Stimulated activated CD8-positive, alpha-beta memory T cell treated with anti-CD3 and anti-CD28 coated beads, Interleukin-4, amount 100 ng/mL, for 48 hours (primary cell): ENCODE measurements at regions not wholly inside any gene's neighbourhood (a gene's known extent, or its start where the extent isn't known, plus 50 kb on each side); places are given as distances from the start of the nearest gene placed in this dataset.
"Not testable (repeated sequence)": the region's sequence is repeated elsewhere in the genome, so short reads cannot be mapped to it uniquely, and the experiment has no call there.

ENCODE experiments used
- DNase-seq: peaks from one replicate; pipeline ENCODE4 v3.0.0-alpha.2; 2020

DNA sequence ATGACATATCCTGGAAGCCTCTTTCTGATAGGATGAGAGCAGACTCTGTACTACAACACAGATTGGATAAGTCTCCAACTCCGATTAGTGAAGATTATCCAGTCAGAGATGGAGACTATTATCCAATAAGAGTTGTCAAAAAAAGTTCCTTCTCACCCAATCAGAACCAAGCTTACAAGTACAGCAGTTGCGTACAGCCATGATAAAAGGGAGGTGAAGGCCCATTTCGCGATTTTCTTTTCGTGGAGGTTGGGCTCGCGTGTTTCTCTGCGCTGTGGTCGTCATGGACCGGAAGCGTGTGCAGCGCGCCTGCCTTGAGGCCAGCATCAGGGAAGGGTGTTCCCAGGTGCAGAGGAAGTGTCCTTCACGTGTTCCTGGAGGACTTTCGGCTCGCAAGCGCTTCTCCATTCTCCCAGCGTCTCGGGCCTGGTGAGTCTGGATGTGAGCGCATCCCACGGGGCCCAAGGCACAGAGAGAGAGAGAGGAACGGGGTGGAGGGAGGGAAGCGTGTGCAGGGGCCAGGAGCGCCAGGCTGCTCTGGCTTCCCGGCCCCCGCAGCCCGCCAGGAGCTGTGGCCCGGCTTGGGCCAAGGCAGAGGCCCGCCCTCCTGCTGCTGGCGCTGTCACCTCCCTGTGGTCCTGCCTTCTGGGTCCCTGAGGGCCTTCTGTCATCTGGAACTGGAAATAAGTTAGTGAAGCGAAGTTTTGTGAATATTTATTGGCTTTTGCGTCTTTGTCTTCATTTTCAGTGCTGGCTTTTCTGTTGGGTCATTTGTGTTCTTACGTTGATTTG, 53.9 kb downstream of the CDRT15L2 start:
- DNase-seq, result not testable (repeated sequence)

DNA sequence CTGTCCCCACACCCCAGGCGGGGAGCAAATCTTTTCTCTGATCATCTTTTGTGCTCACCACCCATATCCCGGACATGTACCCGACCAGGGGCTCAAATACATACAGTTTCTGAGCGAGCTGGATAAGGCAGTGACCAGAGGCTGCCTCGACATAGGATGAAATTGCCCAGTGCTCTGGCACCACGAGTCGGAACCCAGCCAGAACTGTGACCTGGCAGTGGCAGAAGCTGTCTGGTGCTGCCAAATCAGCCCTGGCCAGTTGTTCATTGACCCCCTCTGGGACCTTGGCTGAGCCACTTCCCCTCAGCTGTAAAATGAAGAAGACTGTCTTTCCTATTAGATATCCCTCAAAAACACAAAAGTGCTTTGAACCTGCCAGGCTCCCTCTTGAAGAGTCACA, 60.6 kb downstream of the CDRT15L2 start:
- DNase-seq, result not testable (repeated sequence)

DNA sequence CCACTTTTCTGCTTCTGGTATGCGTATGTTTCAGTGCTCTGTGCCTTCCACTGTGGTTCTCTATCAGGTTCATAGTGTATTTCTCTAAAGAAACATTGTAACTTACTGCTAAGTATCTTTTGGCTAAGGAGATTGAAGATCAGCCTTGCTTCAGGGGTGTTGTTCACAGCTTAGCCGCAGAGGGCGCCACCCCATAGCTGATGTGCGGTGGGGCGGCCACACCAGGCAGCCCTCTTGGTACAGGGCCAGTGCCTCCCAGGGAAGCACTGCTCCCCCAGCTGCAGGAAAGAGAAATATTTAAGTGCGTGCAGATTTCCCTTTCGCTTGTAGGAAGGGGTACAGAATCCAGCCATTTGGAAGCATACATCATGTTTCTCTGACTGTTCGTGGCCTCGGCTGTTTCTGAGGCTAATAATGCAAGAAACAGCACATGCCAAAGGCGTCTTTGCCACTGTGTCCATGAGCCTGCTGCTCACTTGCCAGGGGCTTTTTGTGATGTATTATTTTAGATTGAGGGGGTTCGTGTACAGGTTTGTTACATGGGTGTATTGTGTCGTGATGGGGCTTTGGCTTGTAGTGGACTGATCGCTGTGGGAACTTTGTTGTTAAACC, 67.2 kb downstream of the CDRT15L2 start:
- peak; percentile 49 for DNase-seq

DNA sequence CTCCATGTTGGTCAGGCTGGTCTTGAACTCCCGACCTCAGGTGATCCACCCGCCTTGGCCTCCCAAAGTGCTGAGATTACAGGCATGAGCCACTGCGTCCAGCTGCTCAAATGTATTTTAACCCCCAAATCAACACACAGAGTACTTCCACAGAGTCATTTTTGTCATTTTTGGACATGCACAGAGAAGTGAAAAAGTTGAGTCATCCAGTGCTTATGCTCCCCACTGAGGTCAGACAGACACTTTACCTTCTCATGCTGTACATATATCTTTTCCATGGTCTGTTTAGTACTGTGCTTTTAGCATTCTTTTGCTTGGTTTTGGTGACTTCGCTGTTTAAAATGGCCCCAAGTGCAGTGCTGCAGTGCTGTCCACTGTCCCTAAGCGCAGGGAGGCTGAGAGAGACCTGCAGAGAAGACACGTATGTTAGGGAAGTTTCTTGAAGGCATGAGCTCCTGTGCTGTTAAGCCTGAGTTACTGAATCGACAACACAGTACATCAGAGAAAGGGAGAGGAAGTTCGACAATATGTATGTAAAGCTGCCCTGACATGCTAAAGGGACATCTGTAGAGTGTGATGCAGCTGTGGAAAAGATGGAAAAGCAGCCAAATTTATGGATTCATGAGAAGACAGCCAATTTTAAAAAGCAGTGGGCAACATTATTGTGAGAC, 69.7 kb downstream of the CDRT15L2 start:
- DNase-seq, result not testable (repeated sequence)

DNA sequence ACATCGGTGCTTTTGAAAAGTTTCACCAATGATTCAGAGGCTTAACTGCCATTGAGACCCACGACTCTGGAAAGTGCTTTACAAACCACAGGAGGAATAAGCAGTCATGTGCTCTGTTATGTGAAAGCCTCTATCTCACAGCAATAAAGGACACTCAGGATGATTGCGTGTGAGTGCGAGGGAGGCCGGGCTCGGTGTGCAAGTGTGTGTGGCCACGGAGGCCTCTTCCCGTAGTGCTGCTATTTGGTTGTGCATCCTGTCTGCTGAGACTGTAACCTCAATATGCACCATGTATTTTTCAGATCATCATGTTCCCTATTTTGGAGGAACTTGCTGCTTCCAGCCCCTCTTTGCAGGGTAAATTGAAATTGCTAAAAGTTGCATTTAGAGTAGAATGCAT, 71.5 kb downstream of the CDRT15L2 start:
- not testable (repeated sequence) for DNase-seq

DNA sequence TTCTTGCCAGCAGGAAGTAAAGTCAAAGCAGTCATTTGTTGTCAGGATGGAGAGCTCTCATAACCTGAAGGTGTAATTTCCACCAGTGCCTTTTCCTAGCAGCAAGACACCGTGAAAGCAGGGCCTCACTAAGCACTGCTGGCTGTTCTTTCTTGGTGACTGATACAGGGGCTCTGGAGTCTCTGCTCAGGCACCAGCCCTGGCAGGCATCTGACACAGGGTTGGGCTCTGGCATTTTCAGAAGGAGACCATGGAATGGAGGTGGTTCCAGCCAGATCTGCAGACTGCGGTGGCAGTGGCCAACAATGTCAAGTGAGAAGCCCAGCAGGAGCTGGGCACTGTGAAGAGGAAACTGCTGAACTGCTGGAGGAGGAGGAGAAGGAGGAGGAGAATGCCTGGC, 72.2 kb downstream of the CDRT15L2 start:
- not testable (repeated sequence) for DNase-seq

DNA sequence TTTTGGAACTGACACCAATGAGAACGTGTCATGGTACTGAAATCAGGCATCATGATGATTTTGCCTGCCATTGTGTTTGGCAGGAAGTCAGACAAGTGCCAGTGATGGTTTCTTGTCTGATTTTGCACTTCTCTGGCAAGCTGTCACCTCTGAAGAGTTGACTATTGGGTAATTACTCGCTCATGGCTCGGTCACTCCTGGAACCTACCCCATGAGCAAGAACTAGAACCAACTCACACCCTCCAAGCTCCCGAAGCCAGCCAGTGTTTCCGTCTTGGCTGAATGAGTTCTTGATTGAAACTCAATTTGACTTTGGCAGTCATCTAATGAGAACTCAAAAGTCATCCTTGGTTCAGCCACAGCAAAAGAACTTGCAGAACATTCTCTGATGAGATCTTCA, 73.9 kb downstream of the CDRT15L2 start:
- not testable (repeated sequence) for DNase-seq

DNA sequence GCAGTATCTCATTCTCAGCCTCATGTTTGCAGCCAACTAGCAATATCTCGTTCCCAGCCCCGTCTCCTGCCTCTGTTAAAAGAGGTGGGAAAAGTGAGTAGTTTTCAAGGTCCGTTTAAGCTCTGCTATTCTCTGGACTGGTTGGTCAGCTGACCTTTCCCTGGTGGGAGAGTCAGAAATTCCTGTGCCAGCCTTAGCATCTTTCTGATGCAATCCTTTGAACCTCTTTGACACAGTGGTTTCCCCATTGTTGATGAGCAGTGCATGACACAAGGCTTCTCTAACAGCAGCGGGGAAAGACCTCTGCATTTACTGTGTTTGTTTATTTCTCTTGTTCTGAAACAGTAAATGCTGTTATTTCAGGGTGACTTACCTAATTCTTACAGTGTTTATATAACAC, 74.6 kb downstream of the CDRT15L2 start:
- DNase-seq, result not testable (repeated sequence)

DNA sequence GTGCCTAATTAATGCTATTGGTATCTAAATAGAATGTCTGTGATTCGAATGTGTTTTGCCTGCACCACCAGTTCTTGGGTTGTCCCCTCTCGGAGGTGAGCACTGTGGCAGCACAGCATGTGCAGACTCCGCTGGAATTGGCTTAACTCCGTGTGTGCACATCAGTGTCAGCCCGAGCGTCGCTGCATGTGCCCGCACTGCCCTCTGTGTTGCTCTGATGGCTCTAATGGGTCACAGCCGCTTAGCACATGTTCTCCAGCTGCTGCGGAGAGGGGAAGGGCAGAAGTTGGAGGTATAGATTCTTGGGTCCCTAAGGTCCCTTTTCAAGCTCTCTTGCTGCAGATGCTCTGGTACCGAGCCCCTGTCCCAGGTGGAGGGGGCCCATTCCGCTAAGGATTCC, 75.1 kb downstream of the CDRT15L2 start:
- DNase-seq, result not testable (repeated sequence)

DNA sequence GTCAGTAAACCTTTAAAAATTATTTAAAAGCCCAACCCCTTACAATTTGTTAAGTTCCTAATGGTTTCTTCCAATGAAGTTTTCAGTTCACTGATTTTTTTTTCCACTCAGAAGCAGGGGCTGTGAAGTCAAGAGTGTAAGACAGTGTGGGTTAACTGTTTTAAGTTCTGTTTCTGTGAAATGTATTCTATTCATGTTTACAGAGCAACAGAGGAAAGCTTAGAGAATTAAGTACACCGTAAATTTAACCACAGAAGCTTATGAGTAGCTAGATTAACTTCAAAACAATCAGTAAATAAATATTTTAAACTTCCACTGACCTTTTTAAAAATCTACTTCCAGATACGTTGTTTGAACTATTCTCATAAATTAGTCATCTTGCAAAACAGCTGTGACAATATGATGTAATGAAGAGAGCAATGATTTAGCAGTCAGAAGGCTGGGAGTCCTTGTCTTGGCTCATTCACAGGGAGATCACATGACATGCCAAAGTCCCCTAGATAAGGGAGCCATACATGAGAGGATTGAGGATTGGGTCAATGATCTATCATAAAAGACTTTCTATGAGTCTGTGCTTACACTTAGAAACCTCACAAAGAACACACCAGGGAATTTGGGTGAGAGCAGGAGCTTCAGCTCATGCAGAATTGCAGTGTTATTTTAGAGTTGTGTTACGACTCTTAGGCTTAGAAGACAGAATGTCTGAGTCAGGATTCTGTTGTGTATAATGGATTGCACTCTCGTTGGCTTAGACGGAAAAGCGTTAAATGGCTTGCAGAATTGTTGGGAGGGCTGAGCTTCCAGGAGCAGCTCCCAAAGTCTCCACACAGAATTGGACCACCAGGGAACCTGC, 85.8 kb downstream of the CDRT15L2 start:
- not testable (repeated sequence) for DNase-seq

DNA sequence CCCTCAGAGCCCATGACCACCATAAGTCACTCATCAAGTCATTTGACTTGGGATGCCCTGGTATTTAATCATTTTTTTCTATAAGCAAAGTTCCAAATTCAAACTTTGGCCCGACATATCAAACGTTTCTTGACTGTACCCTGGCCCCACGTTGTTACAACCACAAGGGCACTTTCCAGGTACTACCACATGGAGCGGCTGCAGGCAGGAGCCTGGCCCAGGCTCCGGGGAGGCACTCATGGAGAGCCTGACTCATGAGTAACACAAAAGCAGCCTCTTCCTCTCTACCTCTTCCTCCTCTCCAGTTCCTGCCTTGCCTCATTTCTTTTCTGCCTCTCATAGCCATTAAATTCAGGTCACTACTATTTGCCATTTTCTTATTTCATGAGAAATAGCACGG, 87.2 kb downstream of the CDRT15L2 start:
- peak; percentile 33 for DNase-seq

DNA sequence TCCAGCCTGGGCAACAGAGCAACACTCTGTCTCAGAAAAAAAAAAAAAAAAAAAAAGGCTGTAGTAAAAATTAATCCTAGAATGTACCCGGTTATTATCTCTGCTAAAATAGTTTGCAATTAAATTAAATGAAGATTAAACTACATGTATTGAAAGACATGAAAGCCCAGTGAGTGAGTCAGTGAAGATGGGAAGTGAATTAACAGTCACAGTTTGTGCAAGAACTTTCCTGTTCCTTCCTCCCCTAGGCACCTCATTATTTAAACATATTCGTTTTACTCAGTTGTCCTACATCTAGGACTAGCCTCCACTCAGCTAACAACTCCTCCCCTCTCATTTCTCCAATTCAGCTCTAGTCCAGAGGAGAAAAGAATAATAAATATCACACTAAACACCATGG, 88.2 kb downstream of the CDRT15L2 start:
- not testable (repeated sequence) for DNase-seq

DNA sequence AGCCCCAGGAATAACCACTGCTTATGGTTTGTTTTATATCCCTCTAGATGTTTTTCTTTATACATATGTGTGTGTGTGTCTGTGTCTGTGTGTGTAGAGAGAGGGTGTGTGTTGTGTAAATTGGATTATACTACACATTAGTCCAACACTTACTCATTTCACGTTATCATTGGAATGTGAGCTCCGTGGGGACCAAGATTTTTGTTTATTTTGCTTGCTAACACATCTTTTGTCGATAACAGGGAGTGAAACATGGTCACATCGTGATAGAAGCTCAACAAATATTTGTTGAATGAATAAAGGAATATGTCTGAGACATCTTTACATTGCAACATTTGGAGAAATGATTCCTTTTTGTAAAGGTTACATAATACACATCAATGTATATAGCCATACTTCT, 88.8 kb downstream of the CDRT15L2 start:
- not testable (repeated sequence) for DNase-seq

DNA sequence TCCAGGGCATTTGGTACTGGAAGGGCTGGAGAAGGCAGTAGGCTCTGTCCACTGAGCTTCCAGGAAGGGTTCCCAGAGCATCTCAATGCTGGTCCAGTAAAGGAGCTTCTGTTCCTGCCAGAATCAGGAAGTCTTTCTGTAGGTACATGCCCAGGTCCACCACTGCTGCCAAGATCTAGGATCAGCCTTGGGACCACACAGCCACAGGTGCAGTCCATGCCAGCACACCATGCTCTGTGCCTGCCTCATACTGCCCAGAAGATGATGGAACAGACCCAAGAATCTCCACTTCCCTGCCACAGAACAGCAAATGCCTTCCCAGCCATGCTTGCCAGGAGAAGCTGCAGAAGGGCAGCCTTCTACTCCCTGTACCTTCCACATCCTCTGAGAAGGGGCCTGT, 89.3 kb downstream of the CDRT15L2 start:
- not testable (repeated sequence) for DNase-seq

DNA sequence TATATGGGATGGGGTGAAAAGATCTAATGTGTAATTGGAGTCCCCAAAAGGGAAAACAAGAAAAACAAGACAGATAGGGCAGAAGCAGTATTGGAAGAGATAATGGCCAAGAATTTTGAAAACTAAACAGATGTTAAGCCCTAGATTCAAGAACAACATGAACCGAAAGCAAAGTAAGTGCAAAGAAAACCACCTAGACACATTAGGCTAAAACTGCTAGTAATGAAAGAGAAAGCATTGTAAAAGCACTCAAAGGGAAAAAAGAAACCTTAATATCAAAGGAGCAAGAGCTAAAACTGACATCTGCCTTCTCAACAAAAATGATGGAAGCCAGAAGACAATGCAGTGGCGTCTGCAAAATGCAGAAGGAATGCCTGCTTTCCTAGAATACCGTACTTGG, 91.0 kb downstream of the CDRT15L2 start:
- not testable (repeated sequence) for DNase-seq

DNA sequence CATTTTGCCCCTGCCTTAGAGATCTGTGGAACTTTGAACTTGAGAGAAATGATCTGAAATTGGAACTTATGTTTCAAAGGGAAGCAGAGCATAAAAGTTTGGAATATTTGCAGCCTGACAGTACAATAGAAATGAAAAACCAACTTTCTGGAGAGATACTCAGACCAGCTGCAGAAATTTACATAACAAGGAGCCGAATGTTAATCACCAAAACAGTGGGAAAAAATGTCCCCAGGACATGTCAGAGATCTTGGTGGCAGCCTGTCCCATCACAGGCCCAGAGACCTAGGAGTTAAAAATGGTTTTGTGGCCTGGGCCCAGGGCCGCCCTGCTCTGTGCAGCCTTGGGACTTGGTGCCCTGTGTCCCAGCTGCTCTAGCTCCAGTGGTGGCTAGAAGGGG, 94.8 kb downstream of the CDRT15L2 start:
- not testable (repeated sequence) for DNase-seq

DNA sequence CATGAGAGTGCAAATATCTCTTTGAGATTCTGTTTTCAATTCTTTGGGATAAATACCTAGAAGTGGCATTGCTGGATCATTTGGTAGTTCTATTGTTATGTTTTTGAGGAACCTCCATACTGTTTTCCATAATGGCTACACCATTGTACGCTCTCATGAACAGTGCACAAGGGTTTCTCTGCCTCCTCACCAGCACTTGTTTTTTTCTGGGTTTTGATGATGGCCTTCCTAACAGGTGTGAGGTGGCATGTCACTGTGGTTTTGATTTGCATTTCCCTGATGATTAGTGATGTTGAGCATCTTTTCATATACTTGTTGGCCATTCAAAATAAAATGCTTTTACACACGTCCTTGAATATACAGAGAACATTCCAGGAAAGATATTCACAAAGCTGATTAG, 96.2 kb downstream of the CDRT15L2 start:
- not testable (repeated sequence) for DNase-seq

DNA sequence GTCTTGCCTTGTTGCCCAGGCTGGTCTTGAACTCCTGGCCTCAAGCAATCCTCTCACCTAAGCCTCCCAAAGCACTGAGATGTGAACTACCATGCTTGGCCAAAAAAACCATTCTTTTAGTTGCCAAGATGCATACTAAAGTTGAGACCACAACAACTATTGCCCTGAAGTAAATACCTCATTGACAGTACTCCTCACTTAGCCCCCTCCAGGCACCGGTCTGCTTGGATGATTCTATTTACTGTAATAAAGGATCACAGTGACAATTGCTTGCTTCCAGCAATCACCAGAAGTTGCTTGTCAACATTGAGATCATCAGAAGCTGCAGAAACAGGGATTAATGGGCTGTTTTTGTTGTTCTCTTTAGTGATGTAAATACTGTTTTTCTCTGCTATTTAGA, 97.1 kb downstream of the CDRT15L2 start:
- not testable (repeated sequence) for DNase-seq

DNA sequence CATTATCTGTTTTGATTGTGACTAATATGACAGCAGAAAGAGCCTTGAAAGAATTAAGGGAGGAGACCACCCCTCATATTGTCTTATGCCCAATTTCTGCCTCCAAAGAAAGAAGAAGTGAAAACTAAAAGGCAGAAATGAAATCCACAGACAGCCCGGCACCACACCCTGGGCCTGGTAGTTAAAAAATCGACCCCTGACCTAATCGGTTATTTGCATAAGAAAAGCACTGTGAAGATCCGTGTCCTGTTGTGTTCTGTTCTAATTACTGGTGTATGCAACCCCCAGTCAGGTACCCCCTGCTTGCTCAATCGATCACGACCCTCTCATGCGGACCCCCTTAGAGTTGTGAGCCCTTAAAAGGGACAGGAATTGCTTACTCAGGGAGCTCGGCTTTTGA, 97.9 kb downstream of the CDRT15L2 start:
- DNase-seq, result not testable (repeated sequence)

DNA sequence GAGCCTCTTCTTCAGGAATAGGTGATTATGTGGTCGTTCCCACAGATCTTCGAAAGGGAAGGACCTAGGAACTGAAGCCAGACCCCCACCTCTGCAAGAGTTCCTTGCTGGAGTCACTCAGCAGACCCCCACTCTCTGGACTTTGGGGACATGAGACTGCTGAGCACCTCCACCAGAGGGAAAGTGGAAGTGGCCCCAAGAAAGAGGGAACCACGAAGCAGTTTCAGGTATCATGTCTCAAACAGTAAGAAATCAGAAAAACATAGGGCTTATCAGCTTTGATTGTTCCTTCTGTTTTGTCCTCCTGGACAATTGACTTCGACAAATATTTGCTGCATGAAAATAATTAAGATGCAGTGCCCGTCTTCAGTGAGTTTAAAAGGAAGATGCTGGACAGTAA, 98.9 kb downstream of the CDRT15L2 start:
- not testable (repeated sequence) for DNase-seq

DNA sequence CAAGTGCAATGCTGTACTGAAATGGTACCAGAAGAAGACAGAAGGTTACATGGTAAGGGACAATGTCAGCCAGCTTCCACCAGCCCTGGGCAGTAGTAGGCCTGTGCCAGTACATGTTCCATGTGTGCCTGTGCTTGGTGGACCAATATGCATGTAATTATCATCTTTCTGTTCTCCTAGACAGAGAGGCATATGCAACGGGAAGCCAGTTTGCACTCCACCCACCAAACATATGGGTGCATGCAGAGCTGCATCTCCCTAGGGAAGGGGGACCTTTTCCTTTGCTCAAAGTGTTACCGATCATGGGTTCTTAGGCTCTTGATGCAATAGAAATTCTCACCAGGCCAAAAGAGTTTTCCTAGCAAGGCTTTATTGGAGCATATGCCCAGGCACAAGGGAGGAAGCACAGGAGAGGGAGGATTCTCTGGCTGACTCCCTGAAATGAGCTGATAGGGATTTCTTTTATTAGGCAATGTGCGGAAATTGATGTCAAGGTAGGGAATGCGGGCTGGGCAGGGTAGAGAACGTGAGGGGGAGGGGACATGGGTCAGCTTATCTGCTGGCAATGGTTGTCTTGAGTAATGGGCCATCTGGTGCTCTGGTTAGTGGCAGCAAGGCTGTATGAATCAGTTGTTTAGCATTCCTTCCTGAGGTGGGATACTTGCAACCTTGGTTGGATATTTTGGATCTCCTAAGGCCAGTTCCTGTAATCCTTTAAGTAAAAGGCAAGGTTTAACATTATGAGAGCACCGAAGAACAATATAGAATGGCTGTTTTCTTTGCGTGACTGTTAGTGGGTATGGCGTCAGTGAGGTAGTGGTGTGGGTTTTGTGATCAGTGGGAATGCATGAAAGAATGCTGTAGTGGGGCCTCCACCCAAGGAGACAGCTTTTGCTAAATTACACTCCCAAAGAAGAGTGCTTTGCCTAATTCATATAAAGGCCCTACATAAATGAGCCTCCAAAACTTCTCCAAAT, 102.5 kb downstream of the CDRT15L2 start:
- DNase-seq, result not testable (repeated sequence)
